ENCODE measurements at regions not wholly inside any gene's neighbourhood (a gene's known extent, or its start where the extent isn't known, plus 50 kb on each side); places are given as distances from the start of the nearest gene placed in this dataset.

- no peak overlapping the region for H3K4me3 ChIP-seq
- TF ChIP-seq, protein P1, sequence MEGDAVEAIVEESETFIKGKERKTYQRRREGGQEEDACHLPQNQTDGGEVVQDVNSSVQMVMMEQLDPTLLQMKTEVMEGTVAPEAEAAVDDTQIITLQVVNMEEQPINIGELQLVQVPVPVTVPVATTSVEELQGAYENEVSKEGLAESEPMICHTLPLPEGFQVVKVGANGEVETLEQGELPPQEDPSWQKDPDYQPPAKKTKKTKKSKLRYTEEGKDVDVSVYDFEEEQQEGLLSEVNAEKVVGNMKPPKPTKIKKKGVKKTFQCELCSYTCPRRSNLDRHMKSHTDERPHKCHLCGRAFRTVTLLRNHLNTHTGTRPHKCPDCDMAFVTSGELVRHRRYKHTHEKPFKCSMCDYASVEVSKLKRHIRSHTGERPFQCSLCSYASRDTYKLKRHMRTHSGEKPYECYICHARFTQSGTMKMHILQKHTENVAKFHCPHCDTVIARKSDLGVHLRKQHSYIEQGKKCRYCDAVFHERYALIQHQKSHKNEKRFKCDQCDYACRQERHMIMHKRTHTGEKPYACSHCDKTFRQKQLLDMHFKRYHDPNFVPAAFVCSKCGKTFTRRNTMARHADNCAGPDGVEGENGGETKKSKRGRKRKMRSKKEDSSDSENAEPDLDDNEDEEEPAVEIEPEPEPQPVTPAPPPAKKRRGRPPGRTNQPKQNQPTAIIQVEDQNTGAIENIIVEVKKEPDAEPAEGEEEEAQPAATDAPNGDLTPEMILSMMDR (IDR thresholded peaks at IDR 0.05; ENCODE audit: poor library complexity), result no peak
- TF ChIP-seq EZH2phosphoT487 (IDR thresholded peaks at IDR 0.05; ENCODE audit: low read depth, severe bottlenecking, unreplicated experiment), result no peak
- TF ChIP-seq EZH2 (IDR thresholded peaks at IDR 0.05; ENCODE audit: borderline replicate concordance), result no peak
- H3K9me3 ChIP-seq (ENCODE audit: low read depth), result no peaks in the 10 kb centered on the region
- WGBS (ENCODE audit: low lambda C conversion rate, missing lambda C conversion rate), result 100% methylated on average over 2 of the region's 2 CpGs
- no peaks in the 10 kb centered on the region for H3K4me1 ChIP-seq (ENCODE audit: insufficient read depth)
- H2AFZ ChIP-seq, result no peak overlapping the region
- H3K27ac ChIP-seq, result no peak overlapping the region
- H3K4me2 ChIP-seq, result no peak overlapping the region
- H3K79me2 ChIP-seq, result no peaks in the 10 kb centered on the region
- no peaks in the 10 kb centered on the region for H3K27me3 ChIP-seq
- H4K20me1 ChIP-seq (ENCODE audit: insufficient read depth, poor library complexity, severe bottlenecking), result no peaks in the 10 kb centered on the region
- no peak for DNase-seq (ENCODE audit: low spot score)
- H3K36me3 ChIP-seq (replicated peaks; ENCODE audit: insufficient read depth, low read depth), result no peaks in the 10 kb centered on the region
- no peaks in the 10 kb centered on the region for H3K9me2 ChIP-seq (replicated peaks; ENCODE audit: insufficient read depth)
Measured at GRCh38 chr5:89336111-89336510, 453.1 kb upstream of the MEF2C start.

GRCh38 chr5:89330140-89330539, 447.2 kb upstream of the MEF2C start:
- H3K4me1 ChIP-seq (ENCODE audit: insufficient read depth), result no peaks in the 10 kb centered on the region
- DNase-seq (ENCODE audit: low spot score), result no peak
- no peaks in the 10 kb centered on the region for H3K9me2 ChIP-seq (replicated peaks; ENCODE audit: insufficient read depth)
- no peak overlapping the region for H3K27ac ChIP-seq
- H3K27me3 ChIP-seq, result no peaks in the 10 kb centered on the region
- H4K20me1 ChIP-seq (ENCODE audit: insufficient read depth, poor library complexity, severe bottlenecking), result no peaks in the 10 kb centered on the region
- TF ChIP-seq, protein P1 (IDR thresholded peaks at IDR 0.05; ENCODE audit: poor library complexity), result no peak
- TF ChIP-seq EZH2 (IDR thresholded peaks at IDR 0.05; ENCODE audit: borderline replicate concordance), result no peak
- no peak for TF ChIP-seq EZH2phosphoT487 (IDR thresholded peaks at IDR 0.05; ENCODE audit: low read depth, severe bottlenecking, unreplicated experiment)
- no peak overlapping the region for H3K4me3 ChIP-seq
- no peak overlapping the region for H2AFZ ChIP-seq
- no peaks in the 10 kb centered on the region for H3K9me3 ChIP-seq (ENCODE audit: low read depth)
- no peak overlapping the region for H3K4me2 ChIP-seq
- H3K79me2 ChIP-seq, result no peaks in the 10 kb centered on the region
- no peaks in the 10 kb centered on the region for H3K36me3 ChIP-seq (replicated peaks; ENCODE audit: insufficient read depth, low read depth)

- DNase-seq (ENCODE audit: low spot score), result no peak
- H3K4me2 ChIP-seq, result no peak overlapping the region
- TF ChIP-seq EZH2phosphoT487 (IDR thresholded peaks at IDR 0.05; ENCODE audit: low read depth, severe bottlenecking, unreplicated experiment), result no peak
- TF ChIP-seq, protein P1 (IDR thresholded peaks at IDR 0.05; ENCODE audit: poor library complexity), result no peak
- no peak for TF ChIP-seq EZH2 (IDR thresholded peaks at IDR 0.05; ENCODE audit: borderline replicate concordance)
- no peaks in the 10 kb centered on the region for H4K20me1 ChIP-seq (ENCODE audit: insufficient read depth, poor library complexity, severe bottlenecking)
- H3K4me3 ChIP-seq, result no peak overlapping the region
- 70% methylated on average over 3 of the region's 3 CpGs for WGBS (ENCODE audit: low lambda C conversion rate, missing lambda C conversion rate)
- no peak overlapping the region for H3K27ac ChIP-seq
- no peaks in the 10 kb centered on the region for H3K4me1 ChIP-seq (ENCODE audit: insufficient read depth)
- no peak overlapping the region for H2AFZ ChIP-seq
- no peaks in the 10 kb centered on the region for H3K79me2 ChIP-seq
- H3K36me3 ChIP-seq (replicated peaks; ENCODE audit: insufficient read depth, low read depth), result no peaks in the 10 kb centered on the region
- no peaks in the 10 kb centered on the region for H3K9me2 ChIP-seq (replicated peaks; ENCODE audit: insufficient read depth)
- no peaks in the 10 kb centered on the region for H3K27me3 ChIP-seq
- H3K9me3 ChIP-seq (ENCODE audit: low read depth), result no peaks in the 10 kb centered on the region
Measured at GRCh38 chr5:89327608-89328007, 444.6 kb upstream of the MEF2C start.

- Histone ChIP-seq H3K4me1 (ENCODE audit: insufficient read depth) (no peaks in the 10 kb centered on the region), H3K27me3 (no peaks in the 10 kb centered on the region), H3K9me2 (replicated peaks; ENCODE audit: insufficient read depth) (no peaks in the 10 kb centered on the region), H3K79me2 (no peaks in the 10 kb centered on the region), H4K20me1 (ENCODE audit: insufficient read depth, poor library complexity, severe bottlenecking) (no peaks in the 10 kb centered on the region), H2AFZ (no peak overlapping the region), H3K9me3 (ENCODE audit: low read depth) (no peaks in the 10 kb centered on the region), H3K36me3 (replicated peaks; ENCODE audit: insufficient read depth, low read depth) (no peaks in the 10 kb centered on the region), H3K27ac (no peak overlapping the region), H3K4me2 (no peak overlapping the region), H3K4me3 (no peak overlapping the region)
- TF ChIP-seq EZH2 (IDR thresholded peaks at IDR 0.05; ENCODE audit: borderline replicate concordance) (no peak), EZH2phosphoT487 (IDR thresholded peaks at IDR 0.05; ENCODE audit: low read depth, severe bottlenecking, unreplicated experiment) (no peak)
- TF ChIP-seq, protein P1 (IDR thresholded peaks at IDR 0.05; ENCODE audit: poor library complexity), result no peak
- DNase-seq (ENCODE audit: low spot score), result no peak
Measured at GRCh38 chr5:89324990-89325389, 442.0 kb upstream of the MEF2C start.
